H1 (cell line): ENCODE measurements at regions not wholly inside any gene's neighbourhood (a gene's known extent, or its start where the extent isn't known, plus 50 kb on each side); places are given as distances from the start of the nearest gene placed in this dataset.

Experiments used
- CTCF ChIA-PET: fragments of 300-600 bp; sonication (Branson Sonifier 250); formaldehyde crosslinking; loops from one replicate; lab custom pipeline; 2021; ENCODE audit not compliant: partially characterized antibody; lab: Charles Lee
- POLR2A ChIA-PET: fragments of 300-600 bp; sonication (Branson Sonifier 250); formaldehyde crosslinking; loops from one replicate; lab custom pipeline; 2021; ENCODE audit warnings: inconsistent platforms; ENCODE audit not compliant: partially characterized antibody; lab: Charles Lee
- DNase-seq, 2 experiments: peaks; one replicate each; pipeline versions ENCODE4 v3.0.0 to v3.0.0-alpha.2; 2010 to 2022; ENCODE audit warnings: low spot score in 2 of 2, low read depth in 1 of 2, mixed read lengths in 1 of 2
- FAIRE-seq: peaks from 2 replicates; lab custom pipeline; 2011; peaks lifted over from hg19 to GRCh38; lab: Jason Lieb, UNC
- H2AFZ ChIP-seq: 2 replicates; pipeline ENCODE4 v1.8.1; 2012; ENCODE audit warnings: low read length, inconsistent platforms
- H2AK5ac ChIP-seq: 2 replicates; pipeline ENCODE4 v1.6.1; 2013; ENCODE audit warnings: low read depth, low read length
- H2BK120ac ChIP-seq: replicated peaks from 2 replicates; pipeline ENCODE3; 2013; ENCODE audit warnings: low read depth, low read length, inconsistent platforms
- H2BK12ac ChIP-seq: 2 replicates; pipeline ENCODE4 v1.6.1; 2013; ENCODE audit warnings: low read depth, low read length
- H2BK15ac ChIP-seq: 2 replicates; pipeline ENCODE4 v1.6.1; 2013; ENCODE audit warnings: low read length
- H2BK20ac ChIP-seq: 2 replicates; pipeline ENCODE4 v1.6.1; 2013; ENCODE audit warnings: low read length
- H2BK5ac ChIP-seq: 2 replicates; pipeline ENCODE4 v1.6.1; 2013; ENCODE audit warnings: low read depth, low read length
- H3K14ac ChIP-seq: 2 replicates; pipeline ENCODE4 v1.6.1; 2013; ENCODE audit warnings: inconsistent platforms; ENCODE audit not compliant: insufficient read length
- H3K18ac ChIP-seq: 2 replicates; pipeline ENCODE4 v1.6.1; 2013; ENCODE audit warnings: low read length; ENCODE audit errors: extremely low read depth
- H3K23ac ChIP-seq: 2 replicates; pipeline ENCODE4 v1.6.1; 2013; ENCODE audit warnings: inconsistent platforms; ENCODE audit not compliant: insufficient read length
- H3K23me2 ChIP-seq: 2 replicates; pipeline ENCODE4 v1.6.1; 2013; ENCODE audit warnings: low read depth, low read length
- H3K27ac ChIP-seq: 2 replicates; pipeline ENCODE4 v1.6.1; 2011; ENCODE audit warnings: low read depth, low read length, inconsistent platforms
- H3K27me3 ChIP-seq, 4 experiments: replicated peaks in 1 of 4; 1 replicate in 1 of 4; 2 replicates in 3 of 4; pipeline versions ENCODE4 v1.6.1 to v1.8.1; 2011 to 2013; ENCODE audit warnings: low read length in 3 of 4, mild to moderate bottlenecking in 3 of 4, inconsistent platforms in 2 of 4, mixed read lengths in 2 of 4, moderate library complexity in 1 of 4; ENCODE audit not compliant: control insufficient read depth in 3 of 4, insufficient read depth in 3 of 4; ENCODE audit errors: extremely low read depth in 1 of 4
- H3K36me3 ChIP-seq, 4 experiments: 2 replicates each; pipeline versions ENCODE4 v1.6.1 to v1.8.1; 2011 to 2013; ENCODE audit warnings: mild to moderate bottlenecking in 4 of 4, low read length in 3 of 4, moderate library complexity in 2 of 4, control low read depth in 1 of 4, inconsistent platforms in 1 of 4; ENCODE audit not compliant: insufficient read depth in 4 of 4, control insufficient read depth in 2 of 4
- H3K4ac ChIP-seq: replicated peaks from 2 replicates; pipeline ENCODE3; 2013; ENCODE audit warnings: low read length, low read depth, mixed read lengths, inconsistent platforms; ENCODE audit not compliant: insufficient read length
- H3K4me1 ChIP-seq, 4 experiments: replicated peaks in 1 of 4; 1 replicate in 1 of 4; 2 replicates in 3 of 4; pipeline versions ENCODE4 v1.6.1 to v1.8.1; 2011 to 2013; ENCODE audit warnings: low read length in 3 of 4, inconsistent platforms in 2 of 4, mixed read lengths in 1 of 4; ENCODE audit not compliant: insufficient read depth in 4 of 4, control insufficient read depth in 3 of 4
- H3K4me2 ChIP-seq, 2 experiments: 2 replicates each; pipeline versions ENCODE4 v1.6.1 to v1.8.1; 2011 to 2013; ENCODE audit warnings: low read depth in 2 of 2, low read length in 2 of 2, control low read depth in 1 of 2, inconsistent platforms in 1 of 2, mild to moderate bottlenecking in 1 of 2; ENCODE audit not compliant: insufficient read depth in 1 of 2
- H3K4me3 ChIP-seq, 4 experiments: fragments of 200-600, 300-600 bp in 1 of 4; sonication (generic), shearing (Covaris generic), sonication (Bioruptor Twin) in 1 of 4; 2 replicates each; pipeline versions ENCODE4 v1.5.1 to v1.8.1; 2011 to 2016; ENCODE audit warnings: low read length in 4 of 4, low read depth in 3 of 4, control low read depth in 2 of 4, inconsistent platforms in 2 of 4, mild to moderate bottlenecking in 2 of 4, mixed read lengths in 1 of 4, moderate library complexity in 1 of 4; ENCODE audit not compliant: insufficient read depth in 2 of 4; ENCODE audit errors: extremely low read depth in 1 of 4
- H3K56ac ChIP-seq: replicated peaks from 2 replicates; pipeline ENCODE3; 2013; ENCODE audit warnings: low read depth, mild to moderate bottlenecking, mixed read lengths, low read length, inconsistent platforms; ENCODE audit not compliant: insufficient read length
- H3K79me1 ChIP-seq: 2 replicates; pipeline ENCODE4 v1.6.1; 2013; ENCODE audit warnings: low read depth, low read length, control low read depth
- H3K79me2 ChIP-seq, 2 experiments: 2 replicates each; pipeline versions ENCODE4 v1.6.1 to v1.8.1; 2012 to 2013; ENCODE audit warnings: low read length in 2 of 2, mild to moderate bottlenecking in 2 of 2, inconsistent platforms in 1 of 2; ENCODE audit not compliant: insufficient read depth in 2 of 2, control insufficient read depth in 1 of 2
- H3K9ac ChIP-seq, 4 experiments: replicated peaks in 1 of 4; 1 replicate in 1 of 4; 2 replicates in 3 of 4; pipeline versions ENCODE4 v1.6.1 to v1.8.1; 2011 to 2013; ENCODE audit warnings: low read depth in 3 of 4, low read length in 3 of 4, control low read depth in 2 of 4, mild to moderate bottlenecking in 2 of 4, moderate library complexity in 2 of 4, inconsistent platforms in 1 of 4; ENCODE audit errors: extremely low read depth in 1 of 4
- H3K9me3 ChIP-seq, 2 experiments: 2 replicates each; pipeline versions ENCODE4 v1.6.1 to v1.8.1; 2012 to 2013; ENCODE audit warnings: mild to moderate bottlenecking in 2 of 2, moderate library complexity in 2 of 2, control low read depth in 1 of 2, inconsistent platforms in 1 of 2, low read depth in 1 of 2, low read length in 1 of 2, mixed read lengths in 1 of 2; ENCODE audit not compliant: insufficient read depth in 2 of 2
- H4K20me1 ChIP-seq, 2 experiments: replicated peaks in 1 of 2; 2 replicates each; pipeline versions ENCODE3 to v1.8.1; 2011 to 2013; ENCODE audit warnings: inconsistent platforms in 2 of 2, low read length in 2 of 2, mild to moderate bottlenecking in 1 of 2; ENCODE audit not compliant: insufficient read depth in 2 of 2, control insufficient read depth in 1 of 2
- H4K5ac ChIP-seq: 2 replicates; pipeline ENCODE4 v1.6.1; 2013; ENCODE audit warnings: low read length, low read depth, mixed read lengths, inconsistent platforms; ENCODE audit not compliant: insufficient read length
- H4K8ac ChIP-seq: 2 replicates; pipeline ENCODE4 v1.8.0; 2013; ENCODE audit warnings: mild to moderate bottlenecking, moderate library complexity, low read length, inconsistent platforms; ENCODE audit not compliant: insufficient read depth; ENCODE audit errors: extremely low read depth
- H4K91ac ChIP-seq: replicated peaks from 2 replicates; pipeline ENCODE3; 2013; ENCODE audit warnings: low read length, mixed read lengths, inconsistent platforms; ENCODE audit not compliant: insufficient read length
- CTBP2 ChIP-seq: IDR thresholded peaks from 2 replicates; pipeline ENCODE4 v1.7.0; 2011; ENCODE audit warnings: borderline replicate concordance, mild to moderate bottlenecking, moderate library complexity, mixed read lengths, low read length; ENCODE audit not compliant: insufficient read depth, insufficient read length
- HDAC6 ChIP-seq: IDR thresholded peaks from one replicate; pipeline ENCODE4 v1.7.1; 2012; ENCODE audit warnings: low read depth, mild to moderate bottlenecking, inconsistent platforms, low read length, moderate library complexity
- PHF8 ChIP-seq: fragments of 200-600 bp; sonication (generic); conservative IDR thresholded peaks from 2 replicates; pipeline ENCODE4 v1.7.1; 2012; ENCODE audit warnings: low read depth, mild to moderate bottlenecking, inconsistent platforms, low read length, moderate library complexity
- POLR2A ChIP-seq, 2 experiments: IDR thresholded peaks; 1 replicate in 1 of 2; 2 replicates in 1 of 2; pipeline ENCODE4 v1.6.1; 2011; ENCODE audit warnings: low read depth in 2 of 2, low read length in 2 of 2, mild to moderate bottlenecking in 2 of 2; ENCODE audit errors: control extremely low read depth in 1 of 2
- SAP30 ChIP-seq: fragments of 300-600 bp; sonication (generic); IDR thresholded peaks from 2 replicates; pipeline ENCODE4 v1.7.1; 2012; ENCODE audit warnings: low read length, moderate library complexity, mild to moderate bottlenecking, inconsistent platforms; ENCODE audit not compliant: insufficient read depth, insufficient replicate concordance
- whole genome bisulfite sequencing, 2 experiments: shearing (Covaris generic) in 1 of 2; methylation state at CpG; one replicate each; pipeline versions ENCODE4 v1.1.6 to v1.1.7; 2013 to 2015; ENCODE audit warnings: low lambda C conversion rate in 2 of 2, mixed read lengths in 2 of 2, inconsistent platforms in 1 of 2, low coverage in 1 of 2, missing lambda C conversion rate in 1 of 2; ENCODE audit not compliant: insufficient replicate concordance in 2 of 2, insufficient coverage in 1 of 2, insufficient read length in 1 of 2; ENCODE audit errors: extremely low coverage in 1 of 2, missing lambda C conversion rate in 1 of 2; 5-methylcytosine and 5-hydroxymethylcytosine counted together

- no peaks in the 10 kb centered on the region for H3K79me2 ChIP-seq
- no peak overlapping the region for H2BK20ac ChIP-seq
- H3K23me2 ChIP-seq: no peaks in the 10 kb centered on the region
- no peak overlapping the region for H3K4me2 ChIP-seq
- peaks cover 0 to 7% (median under 1%) of the 10 kb centered on the region in 4 experiments; a peak in 2 of 7 replicates for H3K4me1 ChIP-seq
- no peak overlapping the region for H3K18ac ChIP-seq
- H3K9me3 ChIP-seq: no peaks in the 10 kb centered on the region
- H2BK5ac ChIP-seq: no peak overlapping the region; the same call in 1 of the 2 replicates
- H3K36me3 ChIP-seq: no peaks in the 10 kb centered on the region
- H2BK12ac ChIP-seq: no peak overlapping the region
- H3K23ac ChIP-seq: no peak overlapping the region
- no peaks in the 10 kb centered on the region for H4K20me1 ChIP-seq
- no peak overlapping the region for H2AFZ ChIP-seq
- POLR2A ChIA-PET: no interaction called here
- CTCF ChIA-PET: interaction anchor here (1.0 to 5.1 kb wide), 6 partner anchors 9 to 212 kb away, joined by 3 to 21 read pairs (median 4); no protein-coding TSS in a partner anchor
- no peak overlapping the region for H4K91ac ChIP-seq
- H3K27me3 ChIP-seq: no peaks in the 10 kb centered on the region
- no peak overlapping the region for H4K5ac ChIP-seq
- peak overlapping the region; percentile 10; the same call in 1 of the 2 replicates for H2BK15ac ChIP-seq
- no peak overlapping the region for H3K9ac ChIP-seq
- H3K79me1 ChIP-seq: no peaks in the 10 kb centered on the region
- no peak overlapping the region for H3K56ac ChIP-seq
- H4K8ac ChIP-seq: no peak overlapping the region
- H2BK120ac ChIP-seq: no peak overlapping the region
- no peak overlapping the region for H3K4me3 ChIP-seq
- H3K27ac ChIP-seq: no peak overlapping the region
- TF ChIP-seq CTBP2: no peak
- TF ChIP-seq HDAC6: no peak
- TF ChIP-seq SAP30: no peak
- no peak for TF ChIP-seq POLR2A (IDR thresholded peaks at IDR 0.05; ENCODE audit: control extremely low read depth in 1 of 2, low read depth in 2 of 2, low read length in 2 of 2)
- TF ChIP-seq PHF8: no peak
- H2AK5ac ChIP-seq: no peak overlapping the region
- WGBS, 2 experiments: 89% methylated on average over 3 of the region's 3 CpGs; no CpG with 5 or more reads in 1 of the 2 experiments
- FAIRE-seq (no peak), DNase-seq (no peak)
- no peak overlapping the region for H3K14ac ChIP-seq
- H3K4ac ChIP-seq: no peak overlapping the region
These were observed 129.7 kb downstream of the TDRD15 start for GRCh38 chr2:21253311-21254027.
